ENCODE measurements at regions not wholly inside any gene's neighbourhood (a gene's known extent, or its start where the extent isn't known, plus 50 kb on each side); places are given as distances from the start of the nearest gene placed in this dataset.

DNA sequence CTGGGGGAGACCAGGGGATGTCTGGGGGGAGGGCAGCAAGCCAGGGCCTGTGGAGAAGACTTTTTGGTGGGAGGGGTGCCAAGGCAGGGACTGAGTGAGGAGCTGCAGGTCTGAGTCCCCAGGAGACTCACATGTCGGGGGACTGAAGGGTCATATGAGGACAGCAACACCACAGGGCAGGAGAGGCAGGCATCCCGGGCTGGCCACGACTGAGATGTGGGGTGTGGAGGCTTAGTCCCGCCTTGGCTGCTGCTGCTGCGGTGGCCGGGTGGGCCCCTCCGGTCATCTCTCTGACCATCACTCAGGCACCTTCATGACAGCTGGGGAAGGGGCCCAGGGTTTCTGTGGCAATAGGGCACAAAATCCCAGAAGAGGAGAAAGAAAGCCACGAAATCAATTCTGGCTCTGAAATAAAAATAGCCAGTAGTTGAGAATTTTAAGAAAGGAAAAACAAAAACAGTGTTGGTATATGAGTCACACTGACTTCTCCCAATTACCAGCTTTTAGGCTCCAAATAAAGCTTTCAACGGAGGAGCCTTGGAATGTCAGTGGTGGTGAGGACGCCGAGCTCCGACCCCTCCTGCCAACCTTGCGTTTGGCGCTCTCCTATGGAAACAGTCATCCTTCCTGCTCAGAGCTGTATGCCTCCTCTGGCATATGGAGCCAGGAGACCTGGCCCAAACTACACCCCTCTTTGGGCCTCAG is 52.9 kb upstream of the ITGA11 start:
- TF ChIP-seq, protein P1, sequence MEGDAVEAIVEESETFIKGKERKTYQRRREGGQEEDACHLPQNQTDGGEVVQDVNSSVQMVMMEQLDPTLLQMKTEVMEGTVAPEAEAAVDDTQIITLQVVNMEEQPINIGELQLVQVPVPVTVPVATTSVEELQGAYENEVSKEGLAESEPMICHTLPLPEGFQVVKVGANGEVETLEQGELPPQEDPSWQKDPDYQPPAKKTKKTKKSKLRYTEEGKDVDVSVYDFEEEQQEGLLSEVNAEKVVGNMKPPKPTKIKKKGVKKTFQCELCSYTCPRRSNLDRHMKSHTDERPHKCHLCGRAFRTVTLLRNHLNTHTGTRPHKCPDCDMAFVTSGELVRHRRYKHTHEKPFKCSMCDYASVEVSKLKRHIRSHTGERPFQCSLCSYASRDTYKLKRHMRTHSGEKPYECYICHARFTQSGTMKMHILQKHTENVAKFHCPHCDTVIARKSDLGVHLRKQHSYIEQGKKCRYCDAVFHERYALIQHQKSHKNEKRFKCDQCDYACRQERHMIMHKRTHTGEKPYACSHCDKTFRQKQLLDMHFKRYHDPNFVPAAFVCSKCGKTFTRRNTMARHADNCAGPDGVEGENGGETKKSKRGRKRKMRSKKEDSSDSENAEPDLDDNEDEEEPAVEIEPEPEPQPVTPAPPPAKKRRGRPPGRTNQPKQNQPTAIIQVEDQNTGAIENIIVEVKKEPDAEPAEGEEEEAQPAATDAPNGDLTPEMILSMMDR (IDR thresholded peaks at IDR 0.05; ENCODE audit: low read depth, low read length, missing input control): no peak
- no peak for TF ChIP-seq TAF1 (conservative IDR thresholded peaks at IDR 0.05)
- TF ChIP-seq HNF4G (IDR thresholded peaks at IDR 0.05): no peak
- no peak for TF ChIP-seq JUND (IDR thresholded peaks at IDR 0.05)
- no peak for TF ChIP-seq EGR1 (IDR thresholded peaks at IDR 0.05; ENCODE audit: low read depth in 2 of 2)
- no peak for TF ChIP-seq HNF4A (conservative IDR thresholded peaks at IDR 0.05)
- no peak for TF ChIP-seq FOXA1 (IDR thresholded peaks at IDR 0.05)
- no peak for TF ChIP-seq SP1 (IDR thresholded peaks at IDR 0.05)
- TF ChIP-seq RAD21 (IDR thresholded peaks at IDR 0.05): no peak
- TF ChIP-seq YY1 (IDR thresholded peaks at IDR 0.05): no peak
- TF ChIP-seq, protein P2, sequence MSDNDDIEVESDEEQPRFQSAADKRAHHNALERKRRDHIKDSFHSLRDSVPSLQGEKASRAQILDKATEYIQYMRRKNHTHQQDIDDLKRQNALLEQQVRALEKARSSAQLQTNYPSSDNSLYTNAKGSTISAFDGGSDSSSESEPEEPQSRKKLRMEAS (IDR thresholded peaks at IDR 0.05): no peak
- TF ChIP-seq, protein P3, sequence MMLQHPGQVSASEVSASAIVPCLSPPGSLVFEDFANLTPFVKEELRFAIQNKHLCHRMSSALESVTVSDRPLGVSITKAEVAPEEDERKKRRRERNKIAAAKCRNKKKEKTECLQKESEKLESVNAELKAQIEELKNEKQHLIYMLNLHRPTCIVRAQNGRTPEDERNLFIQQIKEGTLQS (IDR thresholded peaks at IDR 0.05): no peak
- TF ChIP-seq GABPA (IDR thresholded peaks at IDR 0.05 in 1 of 2, conservative IDR thresholded peaks at IDR 0.05 in 1 of 2): no peak
